ENCODE measurements at regions not wholly inside any gene's neighbourhood (a gene's known extent, or its start where the extent isn't known, plus 50 kb on each side); places are given as distances from the start of the nearest gene placed in this dataset.

- TF ChIP-seq POLR2A (IDR thresholded peaks at IDR 0.05) (no peak), CTCF (IDR thresholded peaks at IDR 0.05) (no peak)
Observed at GRCh38 chr21:28269173-28269572, 723.5 kb downstream of the LTN1 start.
